ENCODE measurements at regions not wholly inside any gene's neighbourhood (a gene's known extent, or its start where the extent isn't known, plus 50 kb on each side); places are given as distances from the start of the nearest gene placed in this dataset.
A peak's percentile ranks its signal among the peaks of the same experiment; 100 is the strongest.

GRCh38 chr2:161077367-161078210, 82.6 kb upstream of the TANK start:
- ATAC-seq: no peak

More at GRCh38 chr2:161077367-161078210, 82.6 kb upstream of the TANK start:
- Histone ChIP-seq H3K4me2 (no peak overlapping the region), H3K27me3 (ENCODE audit: insufficient read depth) (no peaks in the 10 kb centered on the region), H3K4me1 (ENCODE audit: insufficient read depth) (peaks cover 8% of the 10 kb centered on the region; the same call in 1 of the 2 replicates), H3K9me2 (ENCODE audit: insufficient read depth) (peaks cover 9% of the 10 kb centered on the region; the same call in 1 of the 2 replicates), H3K27ac (ENCODE audit: low read depth) (no peak overlapping the region), H3K79me2 (replicated peaks; ENCODE audit: insufficient read depth) (no peaks in the 10 kb centered on the region), H3F3A (replicated peaks; ENCODE audit: low read depth) (no peaks in the 10 kb centered on the region), H4K20me1 (replicated peaks; ENCODE audit: insufficient read depth) (no peaks in the 10 kb centered on the region), H3K4me3 (no peak overlapping the region), H2AFZ (peak overlapping the region; percentile 69; the same call in 1 of the 2 replicates), H3K36me3 (ENCODE audit: insufficient read depth) (no peaks in the 10 kb centered on the region)
- Mint-ChIP-seq H3K27ac (no peak overlapping the region), H3K27me3 (ENCODE audit: insufficient read depth, low read depth, poor library complexity) (no peaks in the 10 kb centered on the region), H3K9me3 (no peaks in the 10 kb centered on the region; the same call in 2 of the 3 replicates), H3K36me3 (ENCODE audit: low read depth) (no peaks in the 10 kb centered on the region), H3K4me1 (peaks cover 24% of the 10 kb centered on the region), H3K4me3 (no peak overlapping the region)
- no peak for DNase-seq (ENCODE audit: low spot score)
- TF ChIP-seq REST (IDR thresholded peaks at IDR 0.05; ENCODE audit: unreplicated experiment) (no peak), ZNF331 (CRISPR knock-in tag; IDR thresholded peaks at IDR 0.05; ENCODE audit: low read depth) (no peak), EZH2phosphoT487 (IDR thresholded peaks at IDR 0.05; ENCODE audit: unreplicated experiment) (no peak), ETS1 (IDR thresholded peaks at IDR 0.05) (no peak), POLR2AphosphoS5 (IDR thresholded peaks at IDR 0.05; ENCODE audit: low read depth) (no peak), CREB1 (CRISPR knock-in tag; IDR thresholded peaks at IDR 0.05; ENCODE audit: low read depth) (no peak), STAT1 (IDR thresholded peaks at IDR 0.05; ENCODE audit: unreplicated experiment) (no peak), NANOG (IDR thresholded peaks at IDR 0.05; ENCODE audit: borderline replicate concordance) (no peak), CTCF (conservative IDR thresholded peaks at IDR 0.05; ENCODE audit: low read depth in 2 of 2) (no peak), JUNB (IDR thresholded peaks at IDR 0.05; ENCODE audit: unreplicated experiment) (no peak), EZH2 (IDR thresholded peaks at IDR 0.05; ENCODE audit: low read depth, unreplicated experiment) (no peak), ZNF114 (CRISPR knock-in tag; IDR thresholded peaks at IDR 0.05) (no peak), ZNF462 (CRISPR knock-in tag; IDR thresholded peaks at IDR 0.05) (no peak)
